ENCODE measurements at regions not wholly inside any gene's neighbourhood (a gene's known extent, or its start where the extent isn't known, plus 50 kb on each side); places are given as distances from the start of the nearest gene placed in this dataset.
A peak's percentile ranks its signal among the peaks of the same experiment; 100 is the strongest.

DNA sequence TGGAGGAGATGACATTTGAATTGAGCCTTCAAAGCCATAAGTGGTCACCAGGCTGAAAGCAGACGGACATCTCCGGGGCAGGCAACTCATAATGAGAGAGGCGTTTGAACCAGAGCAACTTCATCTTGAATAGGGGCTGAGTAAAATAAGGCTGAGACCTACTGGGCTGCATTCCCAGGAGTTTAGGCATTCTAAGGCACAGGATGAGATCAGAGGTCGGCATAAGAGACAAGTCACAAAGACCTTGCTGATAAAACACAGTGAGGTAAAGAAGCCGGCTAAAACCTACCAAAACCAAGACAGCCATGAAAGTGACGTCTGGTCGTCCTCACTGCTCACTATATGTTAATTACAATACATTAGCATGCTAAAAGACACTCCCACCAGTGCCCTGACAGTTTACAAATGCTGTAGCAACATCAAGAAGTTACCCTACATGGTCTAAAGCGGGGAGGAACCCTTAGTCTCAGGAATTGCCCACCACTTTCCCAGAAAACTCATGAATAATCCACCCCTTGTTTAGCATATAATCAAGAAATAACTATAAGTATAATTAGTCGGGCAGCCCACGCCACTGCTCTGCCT, 194.7 kb upstream of the SOX4 start:
- peaks cover 9% of the 10 kb centered on the region for H3K9me3 Mint-ChIP-seq (ENCODE audit: unreplicated experiment)
- DNase-seq, result no peak
- no peak overlapping the region for H3K4me3 ChIP-seq (ENCODE audit: low read depth, low read length)
- no peak overlapping the region for H3K4me3 Mint-ChIP-seq (ENCODE audit: unreplicated experiment)
- no peaks in the 10 kb centered on the region for H3K36me3 Mint-ChIP-seq (ENCODE audit: insufficient read depth, unreplicated experiment)
- H3K4me1 ChIP-seq, result peaks cover 47% of the 10 kb centered on the region
- POLR2A ChIA-PET, result no interaction called here
- H3K27ac Mint-ChIP-seq (ENCODE audit: unreplicated experiment), result peak overlapping the region; percentile 19
- BruUV-seq (replicated peaks), result no TSS peak
- H3K9me3 ChIP-seq, result no peaks in the 10 kb centered on the region
- TF ChIP-seq, protein P1, sequence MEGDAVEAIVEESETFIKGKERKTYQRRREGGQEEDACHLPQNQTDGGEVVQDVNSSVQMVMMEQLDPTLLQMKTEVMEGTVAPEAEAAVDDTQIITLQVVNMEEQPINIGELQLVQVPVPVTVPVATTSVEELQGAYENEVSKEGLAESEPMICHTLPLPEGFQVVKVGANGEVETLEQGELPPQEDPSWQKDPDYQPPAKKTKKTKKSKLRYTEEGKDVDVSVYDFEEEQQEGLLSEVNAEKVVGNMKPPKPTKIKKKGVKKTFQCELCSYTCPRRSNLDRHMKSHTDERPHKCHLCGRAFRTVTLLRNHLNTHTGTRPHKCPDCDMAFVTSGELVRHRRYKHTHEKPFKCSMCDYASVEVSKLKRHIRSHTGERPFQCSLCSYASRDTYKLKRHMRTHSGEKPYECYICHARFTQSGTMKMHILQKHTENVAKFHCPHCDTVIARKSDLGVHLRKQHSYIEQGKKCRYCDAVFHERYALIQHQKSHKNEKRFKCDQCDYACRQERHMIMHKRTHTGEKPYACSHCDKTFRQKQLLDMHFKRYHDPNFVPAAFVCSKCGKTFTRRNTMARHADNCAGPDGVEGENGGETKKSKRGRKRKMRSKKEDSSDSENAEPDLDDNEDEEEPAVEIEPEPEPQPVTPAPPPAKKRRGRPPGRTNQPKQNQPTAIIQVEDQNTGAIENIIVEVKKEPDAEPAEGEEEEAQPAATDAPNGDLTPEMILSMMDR (IDR thresholded peaks at IDR 0.05; ENCODE audit: insufficient read depth in 1 of 2, low read depth in 1 of 2, low read length in 1 of 2, severe bottlenecking in 1 of 2, unreplicated experiment in 1 of 2), result no peak
- CTCF ChIA-PET, result no interaction called here
- H3K4me1 Mint-ChIP-seq (ENCODE audit: low read depth, unreplicated experiment), result peaks cover 40% of the 10 kb centered on the region
- intact Hi-C loops (cut with micrococcal nuclease; ENCODE audit: unreplicated experiment), result loop anchor here (5.0 kb wide), 1 partner anchor 68 kb away; no protein-coding TSS in a partner anchor
- no peaks in the 10 kb centered on the region for H3K36me3 ChIP-seq (ENCODE audit: control insufficient read depth, insufficient read depth, low read length)
- H3K27me3 Mint-ChIP-seq (ENCODE audit: insufficient read depth, unreplicated experiment), result no peaks in the 10 kb centered on the region
- no peaks in the 10 kb centered on the region for H3K27me3 ChIP-seq (replicated peaks; ENCODE audit: control insufficient read depth, insufficient read depth, low read length)

DNA sequence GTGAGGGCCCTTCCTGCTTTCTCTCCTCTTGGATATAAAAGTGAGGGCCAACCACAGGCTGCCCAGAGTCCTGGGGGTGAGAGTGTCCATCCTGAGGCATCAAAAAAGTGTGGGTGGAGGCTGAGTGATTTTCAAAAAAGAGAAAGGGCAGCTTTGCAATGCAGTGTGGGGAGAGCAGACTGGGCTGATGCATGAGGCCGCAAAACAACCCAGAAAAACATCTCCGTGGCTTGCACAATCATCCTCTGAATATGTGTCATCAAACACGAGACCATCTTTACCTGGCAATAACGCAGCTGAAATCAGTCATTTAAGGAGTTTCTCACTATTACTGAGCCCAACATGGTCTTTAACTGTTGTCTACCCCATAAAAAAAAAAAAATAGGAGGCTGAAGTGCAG, 191.2 kb upstream of the SOX4 start:
- Histone ChIP-seq H3K4me1 (peaks cover 11% of the 10 kb centered on the region), H3K27me3 (replicated peaks; ENCODE audit: control insufficient read depth, insufficient read depth, low read length) (no peaks in the 10 kb centered on the region), H3K36me3 (ENCODE audit: control insufficient read depth, insufficient read depth, low read length) (no peaks in the 10 kb centered on the region), H3K4me3 (ENCODE audit: low read depth, low read length) (no peak overlapping the region), H3K9me3 (no peaks in the 10 kb centered on the region)
- no peaks in the 10 kb centered on the region for H3K27me3 Mint-ChIP-seq (ENCODE audit: insufficient read depth, unreplicated experiment)
- TF ChIP-seq, protein P1 (IDR thresholded peaks at IDR 0.05; ENCODE audit: insufficient read depth in 1 of 2, low read depth in 1 of 2, low read length in 1 of 2, severe bottlenecking in 1 of 2, unreplicated experiment in 1 of 2), result no peak
- H3K4me1 Mint-ChIP-seq (ENCODE audit: low read depth, unreplicated experiment), result peaks cover 22% of the 10 kb centered on the region
- peaks cover 18% of the 10 kb centered on the region for H3K9me3 Mint-ChIP-seq (ENCODE audit: unreplicated experiment)
- ChIA-PET POLR2A (no interaction called here), CTCF (no interaction called here)
- no peak overlapping the region for H3K27ac Mint-ChIP-seq (ENCODE audit: unreplicated experiment)
- BruUV-seq (replicated peaks), result no TSS peak
- no peak overlapping the region for H3K4me3 Mint-ChIP-seq (ENCODE audit: unreplicated experiment)
- no peak for DNase-seq
- intact Hi-C loops (cut with micrococcal nuclease; ENCODE audit: unreplicated experiment), result no loop called here
- no peaks in the 10 kb centered on the region for H3K36me3 Mint-ChIP-seq (ENCODE audit: insufficient read depth, unreplicated experiment)

DNA sequence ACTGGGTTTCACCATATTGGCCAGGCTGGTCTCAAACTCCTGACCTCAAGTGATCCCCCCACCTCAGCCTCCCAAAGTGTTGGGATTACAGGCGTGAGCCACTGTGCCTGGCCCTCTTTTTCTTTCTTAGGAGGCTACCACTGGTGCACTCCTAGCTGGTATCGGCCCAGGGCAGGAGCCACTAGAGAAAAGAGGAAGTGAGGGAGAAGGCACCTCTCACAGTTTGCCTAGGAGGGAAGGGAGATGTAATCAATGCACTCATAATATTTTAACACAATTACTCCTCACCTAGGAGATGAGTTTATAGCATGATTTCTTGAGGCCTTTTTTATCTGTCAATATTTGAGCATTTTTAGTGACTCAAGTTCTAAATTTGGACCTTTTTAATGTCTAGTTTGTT, 189.0 kb upstream of the SOX4 start:
- no peak for DNase-seq
- TF ChIP-seq, protein P1 (IDR thresholded peaks at IDR 0.05; ENCODE audit: insufficient read depth in 1 of 2, low read depth in 1 of 2, low read length in 1 of 2, severe bottlenecking in 1 of 2, unreplicated experiment in 1 of 2), result no peak
- H3K4me1 ChIP-seq, result 0 out of 2 replicates have a peak, but pooled peaks cover 4% of the 10 kb centered on the region
- CTCF ChIA-PET, result no interaction called here
- BruUV-seq (replicated peaks), result no TSS peak
- Mint-ChIP-seq H3K27me3 (ENCODE audit: insufficient read depth, unreplicated experiment) (no peaks in the 10 kb centered on the region), H3K4me3 (ENCODE audit: unreplicated experiment) (no peak overlapping the region), H3K36me3 (ENCODE audit: insufficient read depth, unreplicated experiment) (no peaks in the 10 kb centered on the region), H3K27ac (ENCODE audit: unreplicated experiment) (no peak overlapping the region), H3K4me1 (ENCODE audit: low read depth, unreplicated experiment) (peaks cover 9% of the 10 kb centered on the region), H3K9me3 (ENCODE audit: unreplicated experiment) (peaks cover 14% of the 10 kb centered on the region)
- POLR2A ChIA-PET, result no interaction called here
- no peaks in the 10 kb centered on the region for H3K36me3 ChIP-seq (ENCODE audit: control insufficient read depth, insufficient read depth, low read length)
- intact Hi-C loops (cut with micrococcal nuclease; ENCODE audit: unreplicated experiment), result no loop called here
- no peaks in the 10 kb centered on the region for H3K27me3 ChIP-seq (replicated peaks; ENCODE audit: control insufficient read depth, insufficient read depth, low read length)
- no peak overlapping the region for H3K4me3 ChIP-seq (ENCODE audit: low read depth, low read length)
- no peaks in the 10 kb centered on the region for H3K9me3 ChIP-seq
